RWPE2 (cell line): ENCODE measurements at regions not wholly inside any gene's neighbourhood (a gene's known extent, or its start where the extent isn't known, plus 50 kb on each side); places are given as distances from the start of the nearest gene placed in this dataset.

Experiments
- ATAC-seq: fragments of 200-7000 bp; cut with Tn5 transposase; 3 replicates; pipeline ENCODE4 v1.9.1; 2021; ENCODE audit warnings: low read depth
- DNase-seq: peaks from one replicate; pipeline ENCODE4 v3.0.0-alpha.2; 2020; ENCODE audit warnings: low spot score
- H3K27ac ChIP-seq: fragments of 450-650 bp; 2 replicates; pipeline ENCODE4 v1.5.1; 2017; ENCODE audit warnings: mild to moderate bottlenecking; ENCODE audit not compliant: poor library complexity, severe bottlenecking
- H3K27me3 ChIP-seq: fragments of 250-450 bp; sonication (Bioruptor Pico); 2 replicates; pipeline ENCODE4 v1.5.1; 2021; ENCODE audit warnings: mild to moderate bottlenecking, moderate library complexity; ENCODE audit not compliant: insufficient read depth, poor library complexity, severe bottlenecking
- H3K36me3 ChIP-seq: fragments of 250-450 bp; sonication (Bioruptor Pico); 2 replicates; pipeline ENCODE4 v1.5.1; 2020; ENCODE audit warnings: low read depth, mild to moderate bottlenecking, moderate library complexity
- H3K4me1 ChIP-seq: fragments of 250-450 bp; sonication (Bioruptor Pico); 2 replicates; pipeline ENCODE4 v1.5.1; 2021; ENCODE audit warnings: mild to moderate bottlenecking, moderate library complexity; ENCODE audit not compliant: insufficient read depth, poor library complexity, severe bottlenecking
- H3K4me3 ChIP-seq: fragments of 250-450 bp; sonication (Bioruptor Pico); 2 replicates; pipeline ENCODE4 v1.5.1; 2021; ENCODE audit warnings: mild to moderate bottlenecking, moderate library complexity; ENCODE audit not compliant: severe bottlenecking
- H3K9me3 ChIP-seq: fragments of 250-450 bp; sonication (Bioruptor Pico); 2 replicates; pipeline ENCODE4 v1.5.1; 2021; ENCODE audit warnings: mild to moderate bottlenecking, moderate library complexity; ENCODE audit not compliant: severe bottlenecking
- CTCF ChIP-seq: fragments of 450-650 bp; IDR thresholded peaks from one replicate; pipeline ENCODE4 v1.5.1; 2017; ENCODE audit warnings: mild to moderate bottlenecking, moderate library complexity; ENCODE audit not compliant: poor library complexity, severe bottlenecking

GRCh38 chr2:16744521-16744920 is 78.9 kb upstream of the CYRIA start:
- no peak overlapping the region for H3K4me3 ChIP-seq
- no peaks in the 10 kb centered on the region for H3K36me3 ChIP-seq
- DNase-seq = no peak
- H3K27me3 ChIP-seq = no peaks in the 10 kb centered on the region
- H3K4me1 ChIP-seq = peaks cover 7% of the 10 kb centered on the region
- TF ChIP-seq CTCF = no peak
- no peak for ATAC-seq
- no peak overlapping the region for H3K27ac ChIP-seq
- H3K9me3 ChIP-seq = no peaks in the 10 kb centered on the region

- Histone ChIP-seq H3K4me1 (peaks cover 21% of the 10 kb centered on the region), H3K27ac (no peak overlapping the region), H3K36me3 (no peaks in the 10 kb centered on the region), H3K27me3 (no peaks in the 10 kb centered on the region), H3K4me3 (no peak overlapping the region), H3K9me3 (no peaks in the 10 kb centered on the region)
- ATAC-seq (no peak), DNase-seq (no peak)
- no peak for TF ChIP-seq CTCF
These were observed 76.4 kb upstream of the CYRIA start for GRCh38 chr2:16742026-16742425.

GRCh38 chr2:16741498-16741897 is 75.9 kb upstream of the CYRIA start:
- peaks cover 21% of the 10 kb centered on the region for H3K4me1 ChIP-seq
- no peaks in the 10 kb centered on the region for H3K36me3 ChIP-seq
- TF ChIP-seq CTCF = no peak
- H3K27me3 ChIP-seq = no peaks in the 10 kb centered on the region
- ATAC-seq (no peak), DNase-seq (no peak)
- H3K9me3 ChIP-seq = no peaks in the 10 kb centered on the region
- no peak overlapping the region for H3K4me3 ChIP-seq
- no peak overlapping the region for H3K27ac ChIP-seq

GRCh38 chr2:16739778-16740581 is 74.3 kb upstream of the CYRIA start:
- no peaks in the 10 kb centered on the region for H3K27me3 ChIP-seq
- H3K27ac ChIP-seq = peak overlapping the region; percentile 18
- H3K4me1 ChIP-seq = peaks cover 25% of the 10 kb centered on the region
- ATAC-seq = peak; percentile 69
- TF ChIP-seq CTCF = no peak
- no peak for DNase-seq
- no peaks in the 10 kb centered on the region for H3K36me3 ChIP-seq
- no peaks in the 10 kb centered on the region for H3K9me3 ChIP-seq
- H3K4me3 ChIP-seq = no peak overlapping the region
